Neural crest cell (in vitro differentiated cells): ENCODE measurements at regions not wholly inside any gene's neighbourhood (a gene's known extent, or its start where the extent isn't known, plus 50 kb on each side); places are given as distances from the start of the nearest gene placed in this dataset.

Experiments used
- DNase-seq: peaks from one replicate; pipeline ENCODE4 v3.0.0; 2021; ENCODE audit warnings: low read depth, mixed read lengths, low spot score
- H3K27ac Mint-ChIP-seq: one replicate; pipeline ENCODE4 v1.8.0; 2021; ENCODE audit warnings: mild to moderate bottlenecking, mixed read lengths; ENCODE audit not compliant: unreplicated experiment
- H3K27me3 Mint-ChIP-seq: 2 replicates; pipeline ENCODE4 v1.8.0; 2021; ENCODE audit warnings: low read depth, mild to moderate bottlenecking, mixed read lengths
- H3K36me3 Mint-ChIP-seq: 2 replicates; pipeline ENCODE4 v1.8.0; 2021; ENCODE audit warnings: low read depth, mild to moderate bottlenecking, mixed read lengths
- H3K4me1 Mint-ChIP-seq: 2 replicates; pipeline ENCODE4 v1.8.0; 2021; ENCODE audit warnings: mixed read lengths
- H3K4me3 Mint-ChIP-seq: one replicate; pipeline ENCODE4 v1.8.0; 2021; ENCODE audit warnings: mild to moderate bottlenecking, mixed read lengths
- H3K9me3 Mint-ChIP-seq: 2 replicates; pipeline ENCODE4 v1.8.0; 2021; ENCODE audit warnings: mixed read lengths
- TF ChIP-seq, protein P1 (sequence below): fragments of 200-600 bp; sonication (generic); conservative IDR thresholded peaks from 2 replicates; pipeline ENCODE4 v1.5.0; 2021; ENCODE audit warnings: antibody characterized with exemption, mild to moderate bottlenecking

DNA sequence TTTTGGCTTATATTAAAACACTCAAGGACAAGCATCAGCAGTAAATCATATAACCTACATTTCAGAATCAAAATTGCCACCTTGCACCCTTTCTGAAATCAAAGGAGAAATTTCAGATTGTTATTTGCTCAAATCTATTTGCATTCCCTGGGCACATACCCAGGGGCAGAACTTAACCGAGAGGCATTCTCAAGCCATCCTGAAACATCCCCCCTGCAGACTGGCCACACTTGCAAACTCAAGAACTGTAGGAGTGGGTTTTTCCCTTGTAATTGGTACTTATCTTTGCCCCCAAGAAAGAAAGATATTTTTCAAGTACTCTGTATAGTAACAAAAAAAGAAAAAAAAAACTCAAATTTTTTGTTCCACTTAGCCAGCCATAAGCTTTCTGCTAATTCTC is 213.6 kb upstream of the ESRRG start:
- TF ChIP-seq, protein P1, sequence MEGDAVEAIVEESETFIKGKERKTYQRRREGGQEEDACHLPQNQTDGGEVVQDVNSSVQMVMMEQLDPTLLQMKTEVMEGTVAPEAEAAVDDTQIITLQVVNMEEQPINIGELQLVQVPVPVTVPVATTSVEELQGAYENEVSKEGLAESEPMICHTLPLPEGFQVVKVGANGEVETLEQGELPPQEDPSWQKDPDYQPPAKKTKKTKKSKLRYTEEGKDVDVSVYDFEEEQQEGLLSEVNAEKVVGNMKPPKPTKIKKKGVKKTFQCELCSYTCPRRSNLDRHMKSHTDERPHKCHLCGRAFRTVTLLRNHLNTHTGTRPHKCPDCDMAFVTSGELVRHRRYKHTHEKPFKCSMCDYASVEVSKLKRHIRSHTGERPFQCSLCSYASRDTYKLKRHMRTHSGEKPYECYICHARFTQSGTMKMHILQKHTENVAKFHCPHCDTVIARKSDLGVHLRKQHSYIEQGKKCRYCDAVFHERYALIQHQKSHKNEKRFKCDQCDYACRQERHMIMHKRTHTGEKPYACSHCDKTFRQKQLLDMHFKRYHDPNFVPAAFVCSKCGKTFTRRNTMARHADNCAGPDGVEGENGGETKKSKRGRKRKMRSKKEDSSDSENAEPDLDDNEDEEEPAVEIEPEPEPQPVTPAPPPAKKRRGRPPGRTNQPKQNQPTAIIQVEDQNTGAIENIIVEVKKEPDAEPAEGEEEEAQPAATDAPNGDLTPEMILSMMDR: no peak
- Mint-ChIP-seq H3K27me3 (no peaks in the 10 kb centered on the region), H3K4me3 (no peak overlapping the region), H3K27ac (no peak overlapping the region), H3K36me3 (no peaks in the 10 kb centered on the region), H3K4me1 (no peaks in the 10 kb centered on the region), H3K9me3 (peaks cover 2% of the 10 kb centered on the region)
- DNase-seq: no peak

DNA sequence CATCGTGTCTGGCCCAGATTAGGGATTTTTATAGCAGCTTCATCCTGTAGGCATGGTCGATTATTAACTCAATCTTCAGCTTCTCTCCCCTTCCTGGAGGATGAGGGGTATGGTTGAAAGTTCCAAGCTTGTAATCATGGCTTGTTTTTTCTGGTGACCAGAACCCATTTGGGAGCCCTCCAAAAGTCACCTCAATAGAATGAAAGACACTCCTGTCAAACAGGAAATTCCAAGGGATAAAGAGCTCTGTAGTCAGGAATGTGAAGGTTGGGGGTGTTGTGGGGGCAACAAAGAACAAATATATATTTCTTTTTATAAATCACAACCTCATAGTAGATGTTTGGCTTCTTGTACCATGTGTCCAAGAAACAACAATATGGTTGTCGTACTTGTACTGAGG is 212.7 kb upstream of the ESRRG start:
- H3K27me3 Mint-ChIP-seq: no peaks in the 10 kb centered on the region
- H3K9me3 Mint-ChIP-seq: peaks cover 2% of the 10 kb centered on the region
- H3K36me3 Mint-ChIP-seq: no peaks in the 10 kb centered on the region
- no peak for DNase-seq
- TF ChIP-seq, protein P1: no peak
- no peak overlapping the region for H3K4me3 Mint-ChIP-seq
- H3K4me1 Mint-ChIP-seq: no peaks in the 10 kb centered on the region
- no peak overlapping the region for H3K27ac Mint-ChIP-seq

DNA sequence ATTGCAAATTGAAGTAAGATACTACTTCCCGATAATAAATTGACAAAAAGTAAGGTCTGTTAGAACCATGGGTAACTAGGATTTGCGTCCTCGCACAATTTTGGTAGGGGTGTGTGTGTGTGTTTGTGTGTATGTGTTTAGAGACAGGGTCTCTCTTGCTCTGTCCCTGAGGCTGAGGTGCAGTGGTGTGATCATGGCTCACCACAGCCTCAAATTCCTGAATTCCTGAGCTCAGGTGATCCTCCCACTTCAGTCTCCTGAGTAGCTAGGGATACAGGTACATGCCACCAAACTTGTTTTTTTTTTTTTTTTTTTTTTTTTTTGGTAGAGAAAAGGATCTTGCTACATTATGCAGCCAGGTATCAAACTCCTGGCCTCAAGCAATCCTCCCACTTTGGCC is 209.2 kb upstream of the ESRRG start:
- no peaks in the 10 kb centered on the region for H3K4me1 Mint-ChIP-seq
- TF ChIP-seq, protein P1: no peak
- no peak overlapping the region for H3K4me3 Mint-ChIP-seq
- H3K27me3 Mint-ChIP-seq: no peaks in the 10 kb centered on the region
- no peaks in the 10 kb centered on the region for H3K36me3 Mint-ChIP-seq
- peaks cover 2% of the 10 kb centered on the region for H3K9me3 Mint-ChIP-seq
- H3K27ac Mint-ChIP-seq: no peak overlapping the region
- no peak for DNase-seq

DNA sequence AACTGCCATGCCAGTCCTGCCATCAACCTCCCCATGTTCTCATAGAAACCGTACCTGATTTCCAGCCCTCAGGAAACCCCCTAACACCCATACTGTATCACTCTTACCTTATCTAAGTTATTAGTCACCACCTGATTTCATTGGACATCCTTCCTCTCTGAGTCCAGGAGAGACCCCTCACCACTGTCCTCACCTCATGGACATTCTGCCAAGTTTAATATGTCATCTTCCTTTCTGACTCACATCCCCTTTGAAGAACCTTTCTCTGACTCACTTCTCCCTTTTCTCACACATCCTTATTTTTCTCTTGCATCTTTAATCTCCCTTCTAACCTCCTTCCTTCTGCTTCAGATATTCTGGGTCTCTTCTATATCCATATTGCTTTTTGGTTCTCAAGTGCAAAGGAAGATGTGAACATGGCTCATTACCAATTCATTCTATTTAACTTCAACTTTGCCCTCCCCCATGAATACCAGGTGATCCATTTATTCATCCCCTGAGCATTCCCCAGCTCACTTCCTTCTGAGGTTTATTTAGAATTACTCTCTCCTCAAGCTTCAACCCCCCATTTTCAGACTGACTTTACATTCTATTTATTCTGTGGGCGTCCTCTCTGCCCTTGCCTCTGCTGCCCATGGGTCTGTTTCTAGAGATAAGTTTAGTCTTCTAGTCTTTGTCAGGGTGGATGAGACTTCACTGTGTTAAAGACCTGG is 206.8 kb upstream of the ESRRG start:
- DNase-seq: no peak
- Mint-ChIP-seq H3K4me3 (no peak overlapping the region), H3K27me3 (no peaks in the 10 kb centered on the region), H3K27ac (no peak overlapping the region), H3K36me3 (peaks cover 2% of the 10 kb centered on the region), H3K4me1 (no peaks in the 10 kb centered on the region), H3K9me3 (peaks cover 2% of the 10 kb centered on the region)
- TF ChIP-seq, protein P1: no peak

DNA sequence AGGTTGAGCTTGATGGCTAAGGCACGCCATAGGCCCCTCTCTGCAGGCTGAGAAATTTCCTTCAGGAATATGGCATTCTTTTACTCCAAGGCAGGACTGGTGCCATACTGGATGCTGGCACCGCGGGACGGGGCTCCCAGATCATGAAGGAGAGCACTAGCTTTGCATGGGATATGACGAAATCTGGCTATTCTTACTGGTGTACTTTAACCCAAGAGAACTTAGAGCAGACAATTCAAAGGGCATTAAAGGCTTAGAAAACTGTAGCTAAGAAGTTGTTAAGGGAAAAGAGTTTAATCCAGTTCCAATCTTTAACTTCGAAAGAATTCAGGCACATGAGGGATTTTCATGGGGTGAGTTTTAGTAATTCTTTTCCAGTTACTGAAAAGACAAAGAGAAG is 204.4 kb upstream of the ESRRG start:
- H3K4me1 Mint-ChIP-seq: peaks cover 9% of the 10 kb centered on the region
- peaks cover 2% of the 10 kb centered on the region for H3K36me3 Mint-ChIP-seq
- TF ChIP-seq, protein P1: no peak
- DNase-seq: no peak
- H3K4me3 Mint-ChIP-seq: no peak overlapping the region
- H3K27me3 Mint-ChIP-seq: no peaks in the 10 kb centered on the region
- H3K9me3 Mint-ChIP-seq: no peaks in the 10 kb centered on the region
- H3K27ac Mint-ChIP-seq: peak overlapping the region; percentile 59
